Natural killer cell (primary cell): ENCODE measurements at regions not wholly inside any gene's neighbourhood (a gene's known extent, or its start where the extent isn't known, plus 50 kb on each side); places are given as distances from the start of the nearest gene placed in this dataset.
A peak's percentile ranks its signal among the peaks of the same experiment; 100 is the strongest.

Source experiments
- ATAC-seq, 3 donors: fragments of 150-1000 bp in 2 of 3; fragments of 200-7000 bp in 1 of 3; cut with Tn5 transposase; 1 replicate in 1 of 3; 2 replicates in 2 of 3; pipeline ENCODE4 v1.10.0; 2021; ENCODE audit warnings: mild to moderate bottlenecking in 2 of 3, moderate library complexity in 2 of 3
- DNase-seq, 2 donors: peaks; one replicate each; pipeline versions ENCODE4 v3.0.0 to v3.0.0-alpha.2; 2013 to 2021; ENCODE audit warnings: mixed read lengths in 1 of 2
- H3K27ac ChIP-seq: one replicate; pipeline ENCODE4 v1.5.1; 2013; ENCODE audit warnings: mild to moderate bottlenecking, low read length
- H3K27me3 ChIP-seq: one replicate; pipeline ENCODE4 v1.6.1; 2013; ENCODE audit warnings: low read length; ENCODE audit not compliant: control insufficient read depth, insufficient read depth
- H3K36me3 ChIP-seq: one replicate; pipeline ENCODE4 v1.6.1; 2013; ENCODE audit warnings: low read length; ENCODE audit not compliant: control insufficient read depth, insufficient read depth
- H3K4me1 ChIP-seq: one replicate; pipeline ENCODE4 v1.6.1; 2013; ENCODE audit warnings: low read length; ENCODE audit not compliant: control insufficient read depth, insufficient read depth
- H3K4me3 ChIP-seq: one replicate; pipeline ENCODE4 v1.5.1; 2013; ENCODE audit warnings: low read length
- H3K9me3 ChIP-seq: one replicate; pipeline ENCODE4 v1.6.1; 2013; ENCODE audit warnings: low read length; ENCODE audit not compliant: control insufficient read depth, insufficient read depth
- H3K27ac Mint-ChIP-seq, 2 donors: one replicate each; pipeline ENCODE4 v1.8.0; 2022; ENCODE audit warnings: mild to moderate bottlenecking in 2 of 2, mixed read lengths in 2 of 2, moderate library complexity in 1 of 2
- H3K27me3 Mint-ChIP-seq, 2 donors: one replicate each; pipeline ENCODE4 v1.8.0; 2022; ENCODE audit warnings: low read depth in 2 of 2, mixed read lengths in 2 of 2
- H3K36me3 Mint-ChIP-seq: one replicate; pipeline ENCODE4 v1.8.0; 2022; ENCODE audit warnings: mixed read lengths
- H3K4me1 Mint-ChIP-seq, 2 donors: one replicate each; pipeline ENCODE4 v1.8.0; 2022; ENCODE audit warnings: mixed read lengths in 2 of 2
- H3K4me3 Mint-ChIP-seq: one replicate; pipeline ENCODE4 v1.8.0; 2022; ENCODE audit warnings: mild to moderate bottlenecking, moderate library complexity, mixed read lengths
- H3K9me3 Mint-ChIP-seq, 2 donors: one replicate each; pipeline ENCODE4 v1.8.0; 2022; ENCODE audit warnings: mixed read lengths in 2 of 2
- WGBS: methylation state at CpG from one replicate; pipeline ENCODE4 v1.1.7; 2013; ENCODE audit warnings: missing lambda C conversion rate; ENCODE audit not compliant: insufficient coverage; 5-methylcytosine and 5-hydroxymethylcytosine counted together
- intact Hi-C: fragments of 100-400 bp; cut with micrococcal nuclease; formaldehyde crosslinking; loops from one replicate; pipeline ENCODE4 v1.14.2; 2022
- TF ChIP-seq, protein P1 (sequence below): fragments of 200-600 bp; IDR thresholded peaks from one replicate; pipeline ENCODE4 v1.8.0; 2022; ENCODE audit warnings: antibody characterized with exemption

DNA sequence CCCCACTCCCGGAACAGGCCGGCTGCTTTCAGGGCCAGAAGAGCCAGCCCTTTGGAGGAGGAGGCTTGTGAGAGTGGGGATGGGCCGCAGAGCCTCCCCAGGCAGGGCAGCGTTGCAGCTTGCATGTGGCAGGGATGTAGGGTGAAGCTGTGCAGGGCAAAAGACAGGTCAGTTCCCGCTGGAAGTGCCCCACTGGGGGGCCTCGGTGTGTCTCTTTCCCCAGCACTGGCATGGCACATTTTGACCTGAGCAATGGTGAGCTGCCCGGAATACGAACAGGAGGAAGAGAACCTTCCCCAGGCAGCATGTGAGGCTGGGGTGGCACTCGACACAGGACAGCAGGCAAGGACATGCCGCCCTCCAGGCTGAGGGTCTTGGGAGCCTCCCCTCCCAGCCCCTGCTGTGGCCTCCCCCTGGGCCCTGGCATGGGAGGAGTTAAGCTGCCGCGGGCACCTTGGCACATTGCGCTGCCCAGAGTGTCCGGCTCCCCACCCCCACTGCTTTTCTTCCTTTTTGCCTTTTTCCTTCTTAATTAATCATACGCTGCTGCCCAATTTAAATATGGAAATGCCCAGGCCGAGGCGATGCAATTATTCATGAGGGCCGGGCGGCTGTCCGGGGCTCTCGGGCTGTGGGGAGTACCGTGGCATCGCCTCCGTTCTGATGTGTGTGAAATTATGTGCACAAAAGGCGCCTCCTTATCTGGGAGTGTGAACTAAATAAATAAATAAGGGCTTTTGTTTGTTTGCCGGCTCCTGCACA, 76.0 kb upstream of the WNT7B start:
- Histone ChIP-seq H3K27me3 (no peaks in the 10 kb centered on the region), H3K9me3 (no peaks in the 10 kb centered on the region), H3K4me3 (peak overlapping the region; percentile 51), H3K27ac (peak overlapping the region; percentile 80), H3K4me1 (peaks cover 79% of the 10 kb centered on the region), H3K36me3 (peaks cover 2% of the 10 kb centered on the region)
- ATAC-seq (peak; percentile 18 to 33 (median 28)), DNase-seq (peak in 1 of 2 donors; percentile 36)
- Mint-ChIP-seq H3K9me3 (no peaks in the 10 kb centered on the region), H3K36me3 (no peaks in the 10 kb centered on the region), H3K27me3 (no peaks in the 10 kb centered on the region), H3K4me3 (peak overlapping the region; percentile 97), H3K27ac (peak overlapping the region; percentile 90 to 93), H3K4me1 (peaks cover 54 to 56% of the 10 kb centered on the region in 2 donors)
- TF ChIP-seq, protein P1, sequence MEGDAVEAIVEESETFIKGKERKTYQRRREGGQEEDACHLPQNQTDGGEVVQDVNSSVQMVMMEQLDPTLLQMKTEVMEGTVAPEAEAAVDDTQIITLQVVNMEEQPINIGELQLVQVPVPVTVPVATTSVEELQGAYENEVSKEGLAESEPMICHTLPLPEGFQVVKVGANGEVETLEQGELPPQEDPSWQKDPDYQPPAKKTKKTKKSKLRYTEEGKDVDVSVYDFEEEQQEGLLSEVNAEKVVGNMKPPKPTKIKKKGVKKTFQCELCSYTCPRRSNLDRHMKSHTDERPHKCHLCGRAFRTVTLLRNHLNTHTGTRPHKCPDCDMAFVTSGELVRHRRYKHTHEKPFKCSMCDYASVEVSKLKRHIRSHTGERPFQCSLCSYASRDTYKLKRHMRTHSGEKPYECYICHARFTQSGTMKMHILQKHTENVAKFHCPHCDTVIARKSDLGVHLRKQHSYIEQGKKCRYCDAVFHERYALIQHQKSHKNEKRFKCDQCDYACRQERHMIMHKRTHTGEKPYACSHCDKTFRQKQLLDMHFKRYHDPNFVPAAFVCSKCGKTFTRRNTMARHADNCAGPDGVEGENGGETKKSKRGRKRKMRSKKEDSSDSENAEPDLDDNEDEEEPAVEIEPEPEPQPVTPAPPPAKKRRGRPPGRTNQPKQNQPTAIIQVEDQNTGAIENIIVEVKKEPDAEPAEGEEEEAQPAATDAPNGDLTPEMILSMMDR: no peak
- intact Hi-C loops: loop anchor here (10.0 kb wide), 1 partner anchor 232 kb away; no protein-coding TSS in a partner anchor
- 16% methylated on average over 26 of the region's 26 CpGs for WGBS

DNA sequence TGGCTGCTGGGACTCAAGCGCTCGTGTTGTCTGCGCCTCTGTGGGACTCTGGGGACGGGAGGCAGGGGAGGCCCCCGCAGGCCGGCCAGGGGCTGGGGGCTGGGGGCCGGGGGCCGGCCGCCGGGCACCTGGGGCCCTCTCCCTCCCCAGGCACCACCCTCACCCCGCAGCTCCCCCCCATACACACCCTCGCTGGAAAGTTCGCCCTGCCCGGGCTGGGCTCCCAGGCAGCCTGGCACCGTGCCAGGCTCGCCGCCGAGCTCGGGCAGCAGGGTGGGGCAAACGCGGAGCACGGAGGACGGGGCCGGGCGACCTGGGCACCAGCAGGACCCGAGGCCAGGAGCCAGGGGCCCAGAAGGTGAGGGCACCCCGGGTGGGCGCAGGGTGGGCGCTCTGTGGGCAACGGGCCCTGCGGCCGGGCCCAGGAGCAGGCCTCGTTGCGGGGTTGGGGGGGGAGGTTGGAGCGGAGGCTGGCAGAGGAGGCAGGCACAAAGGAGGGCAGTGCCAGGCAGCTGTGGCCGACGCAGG, 76.7 kb upstream of the WNT7B start:
- no peaks in the 10 kb centered on the region for H3K27me3 Mint-ChIP-seq
- H3K9me3 Mint-ChIP-seq: no peaks in the 10 kb centered on the region
- WGBS: 8% methylated on average over 37 of the region's 37 CpGs
- DNase-seq (peak; percentile 56 to 74), ATAC-seq (peak; percentile 52 to 59 (median 55))
- Histone ChIP-seq H3K4me3 (peak overlapping the region; percentile 51), H3K4me1 (peaks cover 78% of the 10 kb centered on the region), H3K9me3 (no peaks in the 10 kb centered on the region), H3K27me3 (no peaks in the 10 kb centered on the region), H3K27ac (peak overlapping the region; percentile 80), H3K36me3 (peaks cover 2% of the 10 kb centered on the region)
- intact Hi-C loops: loop anchor here (2.0 to 10.0 kb wide), 2 partner anchors 17 to 231 kb away; no protein-coding TSS in a partner anchor
- peak overlapping the region; percentile 90 to 93 for H3K27ac Mint-ChIP-seq
- H3K4me1 Mint-ChIP-seq: peaks cover 57 to 58% of the 10 kb centered on the region in 2 donors
- H3K4me3 Mint-ChIP-seq: peak overlapping the region; percentile 97
- TF ChIP-seq, protein P1: no peak
- no peaks in the 10 kb centered on the region for H3K36me3 Mint-ChIP-seq

DNA sequence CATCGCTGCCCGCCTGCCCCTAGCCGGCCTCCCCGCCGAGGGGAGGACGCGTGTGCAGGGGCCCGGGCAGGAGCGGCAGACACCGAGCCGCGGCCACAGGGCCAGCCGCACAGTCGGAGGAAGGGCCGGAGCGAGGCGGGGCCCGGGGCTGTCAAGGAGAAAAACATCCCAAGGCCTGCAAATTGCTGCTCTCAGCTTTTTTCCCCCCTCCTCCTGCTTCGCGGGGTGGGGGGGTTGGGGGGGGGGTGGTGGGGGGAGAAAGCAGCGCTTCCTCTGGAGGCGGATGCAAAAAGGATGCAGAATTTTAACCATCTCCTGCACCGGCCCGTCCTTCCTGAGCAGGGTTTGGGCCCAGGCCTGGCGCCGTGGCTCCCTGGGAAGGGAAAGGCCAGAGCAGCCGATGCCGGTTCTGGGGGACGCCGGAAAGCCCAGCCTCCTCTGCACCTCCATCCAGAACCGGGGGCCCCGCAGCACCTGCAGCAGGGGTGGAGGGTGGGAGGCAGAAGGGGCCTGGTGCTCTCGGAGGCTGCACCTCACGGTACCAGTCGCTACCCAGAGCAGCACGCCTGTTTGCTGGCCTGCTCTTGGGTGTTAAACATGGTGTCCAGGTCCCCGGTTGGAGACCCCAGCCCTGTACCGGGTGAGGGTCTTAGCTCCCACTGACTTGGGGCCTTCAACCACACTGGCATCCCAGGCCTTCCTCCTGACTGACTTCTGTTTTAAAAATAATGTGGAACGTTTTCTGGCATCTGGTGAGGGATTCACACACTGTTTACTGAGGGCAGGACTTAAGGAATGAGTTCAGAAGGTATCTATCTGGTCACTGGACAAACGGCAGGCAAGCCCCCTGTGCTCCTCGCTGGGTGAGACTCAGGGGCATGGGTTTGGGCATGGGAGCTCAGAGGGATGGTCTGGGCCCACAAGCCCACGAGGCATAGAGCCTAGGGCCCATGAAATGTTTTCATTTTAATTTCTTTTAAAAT, 77.4 kb upstream of the WNT7B start:
- ATAC-seq: peak; percentile 4 to 53 (median 25)
- no peaks in the 10 kb centered on the region for H3K36me3 Mint-ChIP-seq
- peaks cover 78% of the 10 kb centered on the region for H3K4me1 ChIP-seq
- H3K9me3 Mint-ChIP-seq: no peaks in the 10 kb centered on the region
- no peaks in the 10 kb centered on the region for H3K9me3 ChIP-seq
- peak in 1 of 2 donors; percentile 55 for DNase-seq
- H3K27me3 ChIP-seq: no peaks in the 10 kb centered on the region
- H3K36me3 ChIP-seq: peaks cover 2% of the 10 kb centered on the region
- H3K27me3 Mint-ChIP-seq: no peaks in the 10 kb centered on the region
- peak overlapping the region; percentile 97 for H3K4me3 Mint-ChIP-seq
- WGBS: 9% methylated on average over 38 of the region's 42 CpGs
- H3K4me3 ChIP-seq: peak overlapping the region; percentile 51
- intact Hi-C loops: loop anchor here (2.0 to 10.0 kb wide), 2 partner anchors 18 to 230 kb away; no protein-coding TSS in a partner anchor
- peaks cover 60 to 61% of the 10 kb centered on the region in 2 donors for H3K4me1 Mint-ChIP-seq
- H3K27ac ChIP-seq: peak overlapping the region; percentile 80
- TF ChIP-seq, protein P1: no peak
- H3K27ac Mint-ChIP-seq: peak overlapping the region; percentile 81 to 93
